Stimulated activated CD8-positive, alpha-beta memory T cell treated with anti-CD3 and anti-CD28 coated beads, Interleukin-12 subunit alpha, Interleukin-12 subunit beta, amount 100 ng/mL, for 1 hour (primary cell): ENCODE measurements at regions not wholly inside any gene's neighbourhood (a gene's known extent, or its start where the extent isn't known, plus 50 kb on each side); places are given as distances from the start of the nearest gene placed in this dataset.

Source experiments
- DNase-seq: peaks from one replicate; pipeline ENCODE4 v3.0.0-alpha.2; 2020; ENCODE audit warnings: low read depth

DNA sequence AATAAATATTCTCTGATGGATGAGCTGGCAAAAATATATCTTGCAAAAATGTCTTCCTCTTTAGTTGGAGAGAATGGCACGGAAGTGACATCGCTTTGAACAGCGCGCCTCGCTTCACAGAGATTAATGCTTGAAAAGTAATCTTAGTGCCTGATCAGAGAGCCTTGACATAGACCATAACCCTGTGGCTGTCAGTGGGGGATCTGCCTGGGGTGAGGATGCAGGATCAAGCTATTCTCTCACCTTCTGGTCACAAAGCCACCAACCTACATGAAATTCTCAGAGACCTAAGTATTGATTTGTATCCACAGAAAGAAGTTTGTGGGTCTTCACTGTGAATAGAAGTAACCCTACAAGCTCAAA, 492.6 kb downstream of the LMO4 start:
- DNase-seq: no peak

DNA sequence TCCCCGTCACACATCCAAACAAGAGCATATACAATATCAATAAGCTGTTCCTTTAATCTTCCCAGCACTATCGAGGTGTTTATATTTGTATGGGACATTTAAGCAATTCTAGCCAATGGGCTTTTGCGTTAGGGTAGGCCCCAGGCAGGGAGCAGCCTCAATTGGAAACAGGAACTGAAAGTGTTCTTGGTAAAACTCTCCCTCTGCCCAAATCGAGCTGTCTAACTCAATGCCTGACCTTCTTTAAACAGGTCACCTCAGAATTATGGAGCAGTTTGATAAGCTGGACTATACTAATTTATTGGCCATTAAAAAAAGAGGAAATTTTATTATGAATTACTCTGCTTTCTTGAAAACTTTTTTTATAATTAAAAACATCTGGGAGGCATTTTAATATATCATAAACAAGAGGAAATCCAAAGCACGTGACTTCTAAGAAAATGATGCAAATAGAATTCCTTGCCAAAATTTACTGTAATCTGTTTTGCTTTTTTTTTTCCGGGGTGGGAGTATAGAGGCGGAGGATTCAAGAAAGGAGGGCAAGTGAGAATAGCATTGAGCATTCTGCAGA, 498.1 kb downstream of the LMO4 start:
- DNase-seq: no peak

DNA sequence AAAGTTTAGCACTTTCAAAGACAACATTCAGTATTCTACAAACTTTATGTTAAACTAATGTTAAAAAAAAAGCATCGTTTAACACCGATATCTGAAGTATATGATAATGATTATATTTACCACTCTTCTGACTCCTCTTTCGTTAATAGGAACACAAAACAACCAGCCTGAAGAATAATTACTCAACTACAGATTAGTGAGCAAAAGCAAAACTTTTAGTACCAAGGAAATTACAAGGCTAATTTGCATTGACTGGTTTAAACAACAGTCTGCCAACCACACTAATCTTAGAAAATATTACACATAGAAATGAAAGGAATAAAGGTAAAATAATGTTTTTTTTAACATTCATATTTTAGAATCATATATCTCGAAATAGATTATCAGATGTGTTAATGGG, 500.7 kb downstream of the LMO4 start:
- DNase-seq: no peak

DNA sequence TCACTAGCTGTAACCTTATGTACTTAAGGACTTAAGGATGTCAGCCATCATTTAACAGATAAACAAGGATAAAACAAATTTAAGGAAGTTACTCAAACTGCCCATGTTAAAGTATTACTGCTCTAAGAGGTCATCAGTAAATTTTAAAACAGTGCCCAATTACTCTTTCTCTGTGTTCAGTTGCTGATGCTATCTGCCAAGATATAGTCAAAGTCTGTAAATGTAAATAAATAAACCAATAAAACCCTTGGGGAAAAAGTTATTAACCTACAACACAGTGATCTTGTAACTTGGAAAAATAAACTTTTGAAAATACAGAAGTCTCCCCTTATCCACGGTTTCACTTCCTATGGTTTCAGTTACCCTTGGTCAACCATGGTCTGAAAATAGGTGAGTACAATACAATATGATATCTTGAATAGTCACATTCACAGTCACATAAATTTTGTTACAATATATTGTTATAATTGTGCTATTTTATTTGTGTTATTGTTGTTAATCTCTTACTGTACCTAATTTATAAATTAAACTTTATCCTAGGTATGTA, 501.8 kb downstream of the LMO4 start:
- no peak for DNase-seq

DNA sequence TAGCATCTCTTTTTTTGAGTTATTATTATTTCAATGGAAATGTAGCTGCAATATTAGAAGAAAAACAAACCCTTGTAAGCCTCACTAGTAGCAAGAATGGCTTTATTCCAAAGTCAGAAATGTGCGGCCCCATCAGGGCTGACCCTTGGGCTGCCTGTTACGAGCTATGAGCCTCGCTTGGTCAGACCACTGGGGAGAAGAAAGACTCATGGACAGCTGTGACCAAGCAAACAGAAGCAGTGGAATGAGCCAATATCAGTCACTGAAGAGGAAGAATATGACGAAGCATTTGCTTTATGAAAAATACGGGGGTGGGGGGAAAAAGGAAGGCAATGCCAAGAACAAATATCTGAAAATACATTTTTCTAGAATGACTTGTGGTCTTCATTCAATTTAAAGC, 504.5 kb downstream of the LMO4 start:
- DNase-seq: no peak

DNA sequence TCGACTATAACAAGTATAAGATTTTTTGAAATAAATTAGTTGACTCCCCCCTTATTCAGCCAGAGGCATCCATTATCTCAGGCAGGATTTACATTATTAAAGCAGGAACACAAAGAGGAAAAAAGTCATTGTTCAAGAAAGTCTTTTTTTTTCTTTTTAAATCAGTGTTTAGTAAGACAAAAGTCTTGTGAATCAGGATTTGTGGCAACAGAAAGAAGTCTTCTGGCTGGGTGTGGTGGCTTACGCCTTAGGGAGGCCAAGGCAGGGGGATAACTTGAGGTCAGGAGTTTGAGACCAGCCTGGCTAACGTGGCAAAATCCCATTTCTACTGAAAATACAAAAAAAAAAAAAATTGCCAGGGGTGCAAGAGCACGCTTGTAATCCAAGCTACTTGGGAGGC, 505.5 kb downstream of the LMO4 start:
- DNase-seq: no peak

DNA sequence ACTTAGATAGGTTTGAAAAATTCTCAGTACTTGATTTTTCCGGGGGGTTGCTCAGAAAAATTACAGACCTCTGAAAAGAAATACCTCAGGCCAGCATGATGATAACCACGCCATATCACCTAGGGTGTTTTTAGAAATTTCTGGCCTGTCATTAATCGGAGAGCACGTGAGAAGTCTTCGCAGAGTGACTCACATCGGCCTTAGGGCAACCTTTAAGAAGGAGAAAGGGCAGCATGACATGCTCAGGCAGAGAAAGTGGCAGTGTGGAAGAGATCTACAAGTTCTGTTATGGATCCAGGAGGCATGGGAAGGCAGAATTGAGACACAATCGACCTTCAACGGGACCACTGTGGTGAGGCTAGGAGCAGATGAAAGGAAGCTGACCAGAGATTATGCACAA, 506.3 kb downstream of the LMO4 start:
- no peak for DNase-seq

DNA sequence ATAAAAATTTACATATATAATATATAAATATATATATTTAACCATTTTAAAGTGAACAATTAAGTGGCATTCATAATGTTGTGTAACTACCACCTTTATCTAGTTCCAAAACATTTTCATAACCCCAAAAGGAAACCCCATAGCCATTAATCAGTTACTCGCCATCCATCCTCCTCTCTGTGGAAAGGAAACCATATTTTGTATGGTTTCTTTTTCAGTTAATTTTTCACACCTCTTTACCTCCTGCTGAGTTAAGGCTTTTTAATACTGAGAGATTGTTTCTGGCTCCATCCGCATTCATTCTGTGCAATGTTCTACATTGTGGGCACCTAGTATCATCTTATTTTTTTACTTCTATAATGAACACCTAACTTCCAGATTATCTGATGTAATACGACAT, 512.1 kb downstream of the LMO4 start:
- DNase-seq: no peak

DNA sequence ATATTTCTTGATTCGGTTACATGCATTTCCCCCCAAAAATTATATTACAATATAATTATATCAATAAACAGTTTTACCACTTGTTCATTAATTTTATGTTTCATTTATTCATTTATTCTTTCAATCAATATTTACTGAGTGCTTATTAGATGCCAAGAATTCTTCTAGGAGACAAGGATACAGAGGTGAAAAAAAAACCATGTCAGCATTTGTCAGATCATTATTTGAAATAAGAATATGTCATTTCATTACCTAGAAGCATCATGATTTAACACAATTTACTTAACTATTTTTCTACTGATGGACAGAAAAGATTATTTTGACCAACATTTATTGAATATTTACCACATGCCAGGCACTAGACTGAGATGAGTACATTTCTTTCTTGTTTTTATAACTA, 512.7 kb downstream of the LMO4 start:
- no peak for DNase-seq

DNA sequence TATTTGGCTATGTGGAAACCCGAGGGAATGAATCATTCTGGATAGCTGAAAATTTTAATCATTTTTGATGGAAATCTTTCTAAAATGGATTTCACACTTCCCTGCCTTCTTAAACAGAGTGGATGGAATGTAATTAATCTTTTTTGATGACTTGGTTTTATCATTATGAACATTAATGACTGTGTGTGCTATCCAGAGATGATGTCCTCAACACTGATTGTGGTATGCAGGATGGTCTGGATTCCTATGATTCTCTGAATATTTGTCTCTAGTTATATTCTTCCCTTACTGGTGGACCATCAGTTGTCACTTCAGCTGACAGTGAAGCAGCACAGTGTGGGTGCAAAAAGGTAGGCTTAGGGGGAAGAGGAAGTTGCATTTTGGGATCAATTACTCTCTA, 513.5 kb downstream of the LMO4 start:
- DNase-seq: no peak

DNA sequence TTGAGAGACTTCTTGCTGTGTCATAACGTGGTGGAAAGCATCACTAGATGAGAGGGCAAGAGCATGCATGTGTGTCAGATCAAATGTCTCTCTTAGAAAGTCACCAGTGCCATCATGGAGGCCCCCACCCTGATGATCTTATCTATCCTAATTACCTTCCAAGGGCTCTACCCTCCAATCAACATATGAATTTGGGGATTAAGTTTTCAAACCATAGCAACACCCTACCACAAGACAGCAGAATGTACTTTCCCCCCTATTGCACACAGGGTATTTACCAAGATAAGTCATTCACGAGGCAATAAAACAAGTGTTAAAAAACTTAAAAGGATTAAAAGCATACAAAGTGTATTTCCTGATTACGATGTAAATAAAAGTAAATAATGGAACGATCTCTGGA, 515.6 kb downstream of the LMO4 start:
- DNase-seq: no peak

DNA sequence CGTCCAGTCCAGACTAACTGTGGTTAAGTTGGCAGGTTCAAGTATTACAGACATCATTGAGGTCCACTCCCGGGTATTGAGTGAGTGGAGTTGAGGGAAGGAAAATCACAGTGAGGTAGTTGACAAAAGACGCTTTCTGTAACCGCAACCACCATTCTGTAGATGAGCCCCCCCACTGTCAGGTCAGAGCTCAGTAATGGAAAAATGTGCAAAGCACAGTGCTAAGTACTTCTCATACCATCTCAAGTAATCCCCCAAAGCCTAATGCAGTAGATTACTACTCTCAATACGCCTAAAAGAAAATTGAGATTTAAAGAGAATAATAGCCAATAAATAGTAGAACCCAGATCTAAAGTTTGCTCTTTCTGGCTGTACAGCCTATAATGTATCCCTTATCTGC, 522.8 kb downstream of the LMO4 start:
- DNase-seq: no peak

DNA sequence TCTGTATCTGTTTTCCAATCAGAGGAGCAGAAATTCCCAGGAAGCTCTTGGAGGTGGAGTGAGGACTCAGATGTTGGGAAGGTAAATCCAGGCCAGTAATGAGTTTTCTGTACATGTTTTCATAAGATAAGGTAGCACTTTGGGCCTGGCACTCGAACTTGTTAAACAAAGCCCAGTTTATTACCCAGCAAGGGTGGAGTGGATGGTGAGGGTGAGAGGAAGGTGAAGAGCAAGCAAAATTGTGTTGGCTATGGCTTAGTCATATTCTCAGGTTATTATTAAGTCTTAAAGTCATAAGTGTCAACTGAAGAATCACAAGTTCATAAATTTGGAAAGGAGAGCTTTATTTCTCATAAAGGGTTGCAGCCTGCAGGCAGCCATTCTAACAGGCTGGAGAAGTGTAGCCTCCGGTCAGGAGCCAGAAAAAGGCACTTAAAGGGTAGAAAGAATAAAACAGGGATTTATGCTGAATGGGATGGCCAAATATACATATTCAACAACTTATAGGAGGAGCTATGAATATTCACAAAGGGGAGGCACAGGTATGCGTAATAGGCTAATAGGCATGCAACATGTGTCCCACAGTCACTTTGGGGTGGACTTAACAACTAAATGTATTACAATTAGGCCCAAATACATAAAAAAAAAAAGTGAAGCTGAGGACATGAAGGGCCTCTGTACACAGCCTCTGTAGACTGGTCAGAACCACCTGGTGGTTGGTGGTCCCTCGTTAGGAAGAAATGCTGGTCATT, 523.9 kb downstream of the LMO4 start:
- no peak for DNase-seq

DNA sequence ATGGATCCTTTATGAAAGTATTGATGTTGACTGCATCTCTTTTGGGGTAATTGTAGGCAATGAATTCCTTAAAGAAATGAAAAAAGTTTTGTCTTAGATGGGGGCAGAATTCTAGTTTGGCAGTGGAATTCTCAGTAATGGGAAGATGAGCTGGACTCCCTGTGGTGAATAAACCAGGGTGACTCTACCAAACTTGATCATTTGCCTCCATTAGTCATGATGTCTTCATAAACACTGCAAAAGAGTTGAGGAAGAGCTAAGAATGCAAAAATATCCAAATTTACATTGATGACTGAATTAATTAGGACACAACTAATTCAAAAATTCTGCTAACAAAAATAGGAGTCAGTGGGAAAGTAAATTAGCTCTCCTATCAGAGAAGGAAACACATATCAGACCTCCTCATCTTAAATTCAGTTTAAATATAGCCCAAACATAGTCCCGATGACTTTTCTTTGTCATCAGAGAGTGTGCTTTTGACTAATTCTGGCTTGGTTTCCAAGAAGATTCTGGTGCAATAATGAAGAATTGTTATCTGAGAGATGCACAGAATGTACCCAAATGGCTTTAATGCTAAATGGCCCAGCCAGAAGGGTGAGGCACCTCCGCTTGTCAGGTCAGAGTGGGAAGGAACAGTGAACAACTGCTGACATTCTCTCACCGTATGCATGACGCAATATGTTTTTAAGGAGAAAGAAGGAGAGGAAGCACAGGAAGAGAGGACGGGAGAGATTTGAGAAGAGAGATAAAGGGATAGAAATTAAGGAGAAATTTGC, 525.1 kb downstream of the LMO4 start:
- no peak for DNase-seq

DNA sequence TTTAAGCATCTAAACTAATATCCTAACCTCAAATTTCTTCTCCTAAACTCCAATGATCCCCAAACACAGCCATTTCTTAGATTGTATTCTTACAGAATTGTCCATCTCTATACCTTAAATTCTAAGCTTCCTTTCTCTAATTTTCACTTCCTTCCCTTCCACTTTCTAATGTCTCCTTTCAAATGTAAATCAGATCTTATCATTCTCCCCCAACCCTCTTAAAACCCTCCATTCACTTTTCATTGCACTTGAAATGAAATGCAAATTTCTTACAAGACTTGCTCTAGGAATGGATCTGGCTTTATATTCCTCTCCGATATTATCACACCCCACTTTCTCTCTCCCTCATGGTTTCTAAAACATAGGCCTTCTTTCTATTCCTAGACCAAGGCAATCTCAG, 534.6 kb downstream of the LMO4 start:
- DNase-seq: no peak

DNA sequence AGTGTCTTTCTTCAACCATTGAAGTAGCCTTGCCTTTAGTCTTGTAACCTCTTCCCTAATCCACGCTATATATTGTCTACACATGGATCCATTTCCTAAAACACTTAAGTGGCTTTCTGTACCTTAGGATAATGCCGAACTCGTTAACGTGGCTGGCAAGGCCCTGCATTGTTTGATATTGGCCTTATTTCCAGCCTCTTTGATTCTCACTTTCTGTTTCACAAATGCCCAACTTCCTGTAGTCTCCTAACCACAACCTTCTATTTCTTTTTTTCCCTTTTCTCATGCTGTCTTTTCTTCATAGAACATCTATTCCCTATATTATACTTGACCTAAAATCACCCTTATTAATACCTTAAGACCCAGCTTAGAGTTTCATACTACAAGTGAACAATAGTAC, 536.0 kb downstream of the LMO4 start:
- no peak for DNase-seq

DNA sequence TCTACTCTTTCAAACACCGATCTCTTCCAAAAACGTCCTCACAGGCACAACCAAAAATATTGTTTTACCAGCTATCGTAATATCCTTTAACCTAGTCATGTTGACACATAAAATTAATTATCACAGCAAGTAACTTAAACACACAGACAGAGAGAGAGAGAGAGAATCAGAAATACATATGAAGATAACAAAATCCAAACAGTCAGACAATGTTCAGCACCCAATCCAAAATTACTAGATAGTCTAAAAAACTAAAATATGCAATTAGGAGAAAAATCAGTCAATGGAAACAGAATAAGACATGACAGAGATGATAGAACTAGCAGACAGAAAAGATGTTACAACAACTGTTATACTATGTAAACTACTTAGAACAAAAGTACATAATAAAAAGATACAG, 537.7 kb downstream of the LMO4 start:
- no peak for DNase-seq

DNA sequence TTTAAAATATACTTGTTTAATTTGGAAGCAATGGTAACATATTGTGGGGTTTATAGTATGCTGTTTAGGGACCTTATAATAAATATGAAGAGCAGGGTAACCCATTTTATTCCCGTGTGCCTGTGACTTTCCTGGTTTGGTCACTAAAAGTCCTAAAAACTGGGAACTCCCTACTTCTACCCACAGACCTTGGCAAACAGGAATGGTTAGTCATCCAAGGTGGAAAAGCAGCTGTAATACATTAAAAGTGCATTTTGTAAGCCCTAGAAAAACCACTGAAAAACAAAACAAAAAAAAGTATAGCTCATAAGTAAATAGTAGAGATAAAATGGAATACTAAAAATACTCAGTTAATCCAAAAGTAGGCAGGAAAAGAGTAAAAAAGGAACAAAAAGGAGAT, 538.9 kb downstream of the LMO4 start:
- no peak for DNase-seq

DNA sequence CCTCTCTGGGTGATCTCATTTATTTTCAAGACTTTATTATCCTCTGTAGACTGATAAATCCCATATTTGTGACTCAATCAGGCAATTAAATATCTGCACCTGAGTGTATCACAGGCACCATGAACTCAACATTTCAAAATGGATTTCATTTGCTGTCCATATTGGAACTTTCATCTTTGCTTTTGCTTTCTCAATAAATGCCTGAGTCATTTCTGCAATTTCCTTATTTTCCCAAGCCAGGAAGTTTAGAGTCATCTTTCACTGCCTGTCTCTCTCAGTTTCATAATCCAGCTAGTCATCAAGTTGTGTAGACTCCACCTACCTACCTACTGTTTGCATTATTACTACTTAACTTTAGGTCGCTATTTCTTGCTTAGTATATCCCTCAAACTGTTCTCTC, 540.9 kb downstream of the LMO4 start:
- DNase-seq: no peak

DNA sequence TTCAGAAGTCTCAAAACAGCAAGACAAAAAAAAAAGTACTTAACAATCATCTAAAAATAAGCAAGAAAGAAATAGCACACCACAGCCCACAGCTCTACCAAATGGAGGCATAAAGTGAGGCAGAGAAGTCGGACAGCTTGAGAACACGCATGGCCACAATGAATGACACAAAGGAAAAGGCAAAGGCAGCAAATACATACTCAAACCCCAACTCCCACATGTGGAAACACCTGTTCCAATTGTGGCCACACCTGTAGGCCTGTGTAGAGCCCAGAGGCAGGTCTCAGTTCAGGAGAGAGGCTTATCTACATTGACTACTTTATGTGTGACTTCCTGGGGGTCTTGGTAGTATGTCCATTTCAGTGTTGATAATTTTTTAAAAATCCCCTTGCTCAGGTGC, 543.5 kb downstream of the LMO4 start:
- no peak for DNase-seq

DNA sequence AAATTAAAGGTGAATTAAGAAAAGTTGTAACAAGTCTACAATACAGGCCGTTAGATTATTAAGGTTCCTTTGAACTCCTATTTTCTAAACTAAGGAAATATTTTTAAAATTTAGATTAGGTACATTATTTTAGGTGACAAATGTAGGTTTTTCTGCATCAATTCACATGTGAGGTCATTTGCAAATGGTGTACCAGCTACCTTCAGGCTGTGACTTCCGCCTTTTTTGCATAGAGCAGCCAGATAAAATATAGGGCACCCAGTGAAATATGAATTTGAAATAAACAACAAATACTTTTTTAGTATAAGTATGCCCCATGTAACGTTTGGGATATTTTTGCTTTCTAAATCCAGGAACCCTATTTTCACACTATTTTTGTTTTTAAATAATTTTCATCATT, 544.0 kb downstream of the LMO4 start:
- no peak for DNase-seq

DNA sequence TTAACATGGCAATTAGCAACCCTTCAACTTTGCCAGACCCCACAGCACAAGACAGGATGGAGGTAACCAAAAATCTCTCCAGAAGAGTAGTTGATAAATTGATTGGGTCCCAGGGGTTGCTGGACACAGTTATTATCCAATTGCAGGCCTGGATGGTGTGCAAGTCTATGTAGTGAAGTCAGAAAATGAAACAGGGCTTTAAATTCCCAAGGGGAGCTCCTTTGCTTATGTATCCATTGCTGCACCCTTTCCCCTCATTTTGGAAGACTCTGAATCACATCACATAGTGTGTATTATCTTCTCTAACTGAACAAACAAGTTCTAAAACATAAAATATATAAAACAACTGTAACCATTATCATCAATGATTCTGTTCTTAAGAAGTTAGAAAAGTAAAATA, 550.2 kb downstream of the LMO4 start:
- no peak for DNase-seq

DNA sequence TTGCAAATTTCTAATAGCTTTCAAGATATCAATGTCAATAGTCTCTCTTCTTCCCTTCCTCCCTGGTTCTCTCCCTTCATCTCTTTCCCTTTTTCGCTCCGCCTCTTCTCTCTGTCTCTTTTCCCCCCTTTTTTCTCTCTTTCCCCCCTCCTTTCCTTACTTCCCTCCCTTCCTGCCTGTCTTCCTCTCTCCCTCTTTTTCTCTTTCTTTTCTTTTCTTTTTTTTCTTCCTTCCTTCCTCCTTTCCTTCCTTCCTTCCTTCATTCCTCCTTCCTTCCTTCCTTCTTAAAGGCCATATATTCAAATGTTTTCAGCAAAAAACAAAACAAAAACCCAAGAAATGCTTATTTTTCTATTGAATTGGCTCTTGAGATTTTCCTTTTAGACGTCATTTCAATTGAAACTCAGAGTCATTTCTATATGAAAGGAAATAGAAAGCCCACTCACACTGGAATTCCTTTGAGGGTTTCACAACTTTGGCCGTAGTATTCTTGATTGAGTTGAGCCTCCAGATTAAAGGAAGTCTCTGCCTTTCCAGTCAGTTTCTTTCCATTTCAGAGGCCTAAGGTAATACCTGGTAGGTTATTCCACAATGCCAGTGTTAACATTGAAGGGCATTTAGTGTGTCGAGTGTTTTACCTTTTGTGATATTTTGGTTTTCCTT, 551.5 kb downstream of the LMO4 start:
- DNase-seq: no peak
